B cell (primary cell): ENCODE measurements at regions not wholly inside any gene's neighbourhood (a gene's known extent, or its start where the extent isn't known, plus 50 kb on each side); places are given as distances from the start of the nearest gene placed in this dataset.

ENCODE experiments used
- EZH2 ChIP-seq: IDR thresholded peaks from 2 replicates; pipeline ENCODE4 v1.6.1; 2012; ENCODE audit warnings: borderline replicate concordance, low read depth, mild to moderate bottlenecking, moderate library complexity, low read length; ENCODE audit not compliant: insufficient read depth, poor library complexity, severe bottlenecking
- TF ChIP-seq, protein P1 (sequence below): fragments of 200-600 bp; IDR thresholded peaks from one replicate; pipeline ENCODE4 v1.8.0; 2022; ENCODE audit warnings: antibody characterized with exemption, mild to moderate bottlenecking

DNA sequence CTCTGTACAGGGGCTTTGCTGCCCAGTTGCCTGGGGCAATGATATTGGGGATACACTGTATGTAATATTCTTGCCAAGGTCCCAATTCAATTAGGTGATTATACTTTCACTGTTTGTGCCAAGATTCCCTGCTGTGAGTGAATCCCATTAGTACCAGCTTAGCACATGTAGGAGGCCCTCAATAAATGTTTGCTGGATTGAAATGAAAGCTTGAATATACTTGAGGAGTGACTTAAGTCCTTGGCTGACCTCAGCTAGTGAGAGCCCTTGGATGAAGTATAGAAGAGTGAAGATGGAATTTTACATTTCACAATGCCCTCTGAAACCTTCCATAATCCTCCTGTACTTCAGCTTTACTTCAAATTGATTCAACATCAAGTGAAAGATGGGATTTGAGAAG is 102.9 kb downstream of the GATA6 start:
- TF ChIP-seq, protein P1, sequence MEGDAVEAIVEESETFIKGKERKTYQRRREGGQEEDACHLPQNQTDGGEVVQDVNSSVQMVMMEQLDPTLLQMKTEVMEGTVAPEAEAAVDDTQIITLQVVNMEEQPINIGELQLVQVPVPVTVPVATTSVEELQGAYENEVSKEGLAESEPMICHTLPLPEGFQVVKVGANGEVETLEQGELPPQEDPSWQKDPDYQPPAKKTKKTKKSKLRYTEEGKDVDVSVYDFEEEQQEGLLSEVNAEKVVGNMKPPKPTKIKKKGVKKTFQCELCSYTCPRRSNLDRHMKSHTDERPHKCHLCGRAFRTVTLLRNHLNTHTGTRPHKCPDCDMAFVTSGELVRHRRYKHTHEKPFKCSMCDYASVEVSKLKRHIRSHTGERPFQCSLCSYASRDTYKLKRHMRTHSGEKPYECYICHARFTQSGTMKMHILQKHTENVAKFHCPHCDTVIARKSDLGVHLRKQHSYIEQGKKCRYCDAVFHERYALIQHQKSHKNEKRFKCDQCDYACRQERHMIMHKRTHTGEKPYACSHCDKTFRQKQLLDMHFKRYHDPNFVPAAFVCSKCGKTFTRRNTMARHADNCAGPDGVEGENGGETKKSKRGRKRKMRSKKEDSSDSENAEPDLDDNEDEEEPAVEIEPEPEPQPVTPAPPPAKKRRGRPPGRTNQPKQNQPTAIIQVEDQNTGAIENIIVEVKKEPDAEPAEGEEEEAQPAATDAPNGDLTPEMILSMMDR, result no peak
- TF ChIP-seq EZH2, result no peak
